HL-60 (cell line): ENCODE measurements at regions not wholly inside any gene's neighbourhood (a gene's known extent, or its start where the extent isn't known, plus 50 kb on each side); places are given as distances from the start of the nearest gene placed in this dataset.

Experiments
- SPI1 ChIP-seq: IDR thresholded peaks from 2 replicates; pipeline ENCODE4 v1.6.1; 2012; ENCODE audit warnings: low read depth, mild to moderate bottlenecking, borderline replicate concordance
- TF ChIP-seq, protein P1 (sequence below): IDR thresholded peaks from one replicate; pipeline ENCODE4 v1.5.1; 2011; ENCODE audit warnings: low read length, control low read depth, inconsistent platforms; ENCODE audit not compliant: insufficient read depth
- TF ChIP-seq, protein P2 (sequence below): IDR thresholded peaks from 2 replicates; pipeline ENCODE4 v1.6.1; 2012; ENCODE audit warnings: low read depth; ENCODE audit not compliant: insufficient replicate concordance

DNA sequence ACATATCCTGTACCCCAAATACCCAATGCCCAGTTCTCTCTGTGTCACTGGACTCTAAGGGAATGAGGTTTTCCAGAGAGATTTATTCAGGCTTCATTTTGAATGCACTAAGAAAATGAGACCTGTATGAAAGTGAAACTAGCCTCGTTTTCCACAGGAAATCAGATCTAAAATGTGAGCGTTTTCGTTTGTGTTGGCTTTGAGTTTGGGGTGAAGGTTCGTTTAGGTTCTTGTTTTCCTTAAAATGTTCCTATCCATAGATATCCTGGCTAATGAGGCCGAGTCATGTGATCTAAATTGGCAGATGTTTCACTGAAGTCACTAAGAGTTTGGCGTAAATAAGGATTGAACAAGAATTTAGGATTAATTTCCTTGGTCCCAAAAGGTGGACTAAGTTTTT is 90.9 kb upstream of the BMPER start:
- TF ChIP-seq, protein P1, sequence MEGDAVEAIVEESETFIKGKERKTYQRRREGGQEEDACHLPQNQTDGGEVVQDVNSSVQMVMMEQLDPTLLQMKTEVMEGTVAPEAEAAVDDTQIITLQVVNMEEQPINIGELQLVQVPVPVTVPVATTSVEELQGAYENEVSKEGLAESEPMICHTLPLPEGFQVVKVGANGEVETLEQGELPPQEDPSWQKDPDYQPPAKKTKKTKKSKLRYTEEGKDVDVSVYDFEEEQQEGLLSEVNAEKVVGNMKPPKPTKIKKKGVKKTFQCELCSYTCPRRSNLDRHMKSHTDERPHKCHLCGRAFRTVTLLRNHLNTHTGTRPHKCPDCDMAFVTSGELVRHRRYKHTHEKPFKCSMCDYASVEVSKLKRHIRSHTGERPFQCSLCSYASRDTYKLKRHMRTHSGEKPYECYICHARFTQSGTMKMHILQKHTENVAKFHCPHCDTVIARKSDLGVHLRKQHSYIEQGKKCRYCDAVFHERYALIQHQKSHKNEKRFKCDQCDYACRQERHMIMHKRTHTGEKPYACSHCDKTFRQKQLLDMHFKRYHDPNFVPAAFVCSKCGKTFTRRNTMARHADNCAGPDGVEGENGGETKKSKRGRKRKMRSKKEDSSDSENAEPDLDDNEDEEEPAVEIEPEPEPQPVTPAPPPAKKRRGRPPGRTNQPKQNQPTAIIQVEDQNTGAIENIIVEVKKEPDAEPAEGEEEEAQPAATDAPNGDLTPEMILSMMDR, result no peak
- TF ChIP-seq SPI1, result no peak
- TF ChIP-seq, protein P2, sequence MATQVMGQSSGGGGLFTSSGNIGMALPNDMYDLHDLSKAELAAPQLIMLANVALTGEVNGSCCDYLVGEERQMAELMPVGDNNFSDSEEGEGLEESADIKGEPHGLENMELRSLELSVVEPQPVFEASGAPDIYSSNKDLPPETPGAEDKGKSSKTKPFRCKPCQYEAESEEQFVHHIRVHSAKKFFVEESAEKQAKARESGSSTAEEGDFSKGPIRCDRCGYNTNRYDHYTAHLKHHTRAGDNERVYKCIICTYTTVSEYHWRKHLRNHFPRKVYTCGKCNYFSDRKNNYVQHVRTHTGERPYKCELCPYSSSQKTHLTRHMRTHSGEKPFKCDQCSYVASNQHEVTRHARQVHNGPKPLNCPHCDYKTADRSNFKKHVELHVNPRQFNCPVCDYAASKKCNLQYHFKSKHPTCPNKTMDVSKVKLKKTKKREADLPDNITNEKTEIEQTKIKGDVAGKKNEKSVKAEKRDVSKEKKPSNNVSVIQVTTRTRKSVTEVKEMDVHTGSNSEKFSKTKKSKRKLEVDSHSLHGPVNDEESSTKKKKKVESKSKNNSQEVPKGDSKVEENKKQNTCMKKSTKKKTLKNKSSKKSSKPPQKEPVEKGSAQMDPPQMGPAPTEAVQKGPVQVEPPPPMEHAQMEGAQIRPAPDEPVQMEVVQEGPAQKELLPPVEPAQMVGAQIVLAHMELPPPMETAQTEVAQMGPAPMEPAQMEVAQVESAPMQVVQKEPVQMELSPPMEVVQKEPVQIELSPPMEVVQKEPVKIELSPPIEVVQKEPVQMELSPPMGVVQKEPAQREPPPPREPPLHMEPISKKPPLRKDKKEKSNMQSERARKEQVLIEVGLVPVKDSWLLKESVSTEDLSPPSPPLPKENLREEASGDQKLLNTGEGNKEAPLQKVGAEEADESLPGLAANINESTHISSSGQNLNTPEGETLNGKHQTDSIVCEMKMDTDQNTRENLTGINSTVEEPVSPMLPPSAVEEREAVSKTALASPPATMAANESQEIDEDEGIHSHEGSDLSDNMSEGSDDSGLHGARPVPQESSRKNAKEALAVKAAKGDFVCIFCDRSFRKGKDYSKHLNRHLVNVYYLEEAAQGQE, result no peak
